GM21367 (cell line): ENCODE measurements at regions not wholly inside any gene's neighbourhood (a gene's known extent, or its start where the extent isn't known, plus 50 kb on each side); places are given as distances from the start of the nearest gene placed in this dataset.
"Not testable (repeated sequence)": the region's sequence is repeated elsewhere in the genome, so short reads cannot be mapped to it uniquely, and the experiment has no call there.

Experiments
- ATAC-seq: cut with Tn5 transposase; IDR thresholded peaks from one replicate; pipeline ENCODE4 v1.9.1; 2021; ENCODE audit not compliant: unreplicated experiment

DNA sequence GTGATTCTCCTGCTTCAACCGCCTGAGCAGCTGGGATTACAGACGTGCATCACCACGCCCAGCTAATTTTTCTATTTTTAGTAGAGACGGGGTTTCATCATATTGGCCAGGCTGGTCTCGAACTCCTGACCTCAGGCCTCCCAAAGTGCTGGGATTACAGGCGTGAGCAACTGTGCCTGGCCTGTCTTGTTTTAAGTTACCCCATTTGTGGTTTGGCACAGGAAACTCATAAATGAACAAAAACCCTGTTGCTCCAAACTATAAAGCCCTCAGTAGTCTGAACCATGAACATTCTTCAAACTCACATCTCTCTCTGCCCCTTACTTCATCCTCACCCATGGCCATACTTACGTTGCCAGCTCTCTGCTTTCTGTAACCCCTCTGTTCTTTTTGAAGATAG, 61.7 kb downstream of the RHOU start:
- ATAC-seq = not testable (repeated sequence)

DNA sequence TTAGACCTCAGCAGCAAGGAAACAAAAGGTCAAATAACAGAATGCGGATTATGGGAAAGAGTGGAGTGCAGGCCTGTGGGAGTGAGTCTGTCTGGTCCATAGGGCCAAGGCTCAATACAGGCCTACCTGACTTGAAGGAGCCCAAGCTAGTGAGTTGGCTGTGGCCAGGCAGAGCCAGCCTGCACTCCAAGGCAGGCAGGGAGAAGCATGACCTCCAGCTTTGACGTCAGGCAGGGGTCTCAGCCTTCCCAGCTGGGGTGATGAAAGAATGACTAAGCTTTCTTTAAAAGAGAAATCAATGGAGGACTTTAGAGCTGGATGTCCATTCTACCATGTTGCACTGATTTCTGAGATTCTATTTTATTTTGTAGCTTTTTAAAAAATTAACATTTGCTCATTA, 62.8 kb downstream of the RHOU start:
- ATAC-seq = no peak

DNA sequence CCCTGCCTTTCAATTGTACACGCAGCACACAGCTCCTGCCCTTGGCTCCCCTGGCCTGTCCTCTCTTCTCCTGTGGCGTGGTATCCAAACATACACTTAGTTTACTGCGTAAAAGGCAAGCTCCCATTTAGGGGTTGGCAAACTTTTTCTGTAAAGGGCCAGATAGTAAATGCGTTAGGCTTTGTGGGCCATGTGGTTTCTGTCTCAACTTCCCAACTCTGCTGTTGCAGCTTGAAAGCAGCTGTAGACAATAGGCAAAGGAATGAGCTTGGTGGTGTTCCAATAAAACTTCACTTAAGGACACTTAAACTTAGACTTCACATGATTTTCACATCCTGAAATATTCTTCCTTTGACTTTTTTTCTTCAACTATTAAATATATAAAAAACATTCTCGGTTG, 63.3 kb downstream of the RHOU start:
- ATAC-seq = no peak

DNA sequence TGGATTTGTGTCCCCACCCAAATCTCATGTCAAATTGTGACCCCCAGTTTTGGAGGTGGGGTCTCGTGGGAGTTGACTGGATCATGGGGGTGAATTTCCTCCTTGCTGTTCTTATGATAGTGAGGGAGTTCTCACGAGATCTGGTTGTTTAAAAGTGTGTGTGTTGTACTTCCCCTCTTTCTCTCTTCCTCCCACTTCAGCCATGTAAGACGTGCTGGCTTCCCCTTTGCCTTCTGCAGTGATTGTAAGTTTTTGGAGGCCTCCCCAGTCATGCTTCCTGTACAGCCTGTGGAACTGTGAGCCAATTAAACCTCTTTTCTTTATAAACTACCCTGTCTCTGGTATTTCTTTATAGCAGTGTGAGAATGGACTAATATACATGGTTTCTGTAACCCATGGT, 64.6 kb downstream of the RHOU start:
- no peak for ATAC-seq

DNA sequence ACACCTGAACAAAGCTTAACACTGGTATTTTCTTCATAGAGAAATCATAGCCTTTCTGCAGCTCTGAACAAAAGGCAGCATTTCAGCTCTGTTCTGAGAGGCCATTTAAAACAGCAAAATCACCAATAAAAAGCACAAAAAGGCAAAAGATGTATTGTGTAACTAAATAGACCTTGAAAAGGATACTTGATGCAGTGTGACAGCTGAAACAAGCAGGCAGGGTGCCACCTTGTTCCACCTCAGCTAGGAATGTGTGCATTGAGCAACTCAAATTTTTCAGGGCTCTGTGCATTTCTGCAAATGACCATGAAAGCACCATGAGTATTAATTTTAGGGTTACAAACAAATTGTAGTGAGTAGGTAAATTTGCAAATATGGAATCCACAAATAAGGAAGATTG, 65.8 kb downstream of the RHOU start:
- ATAC-seq = no peak

DNA sequence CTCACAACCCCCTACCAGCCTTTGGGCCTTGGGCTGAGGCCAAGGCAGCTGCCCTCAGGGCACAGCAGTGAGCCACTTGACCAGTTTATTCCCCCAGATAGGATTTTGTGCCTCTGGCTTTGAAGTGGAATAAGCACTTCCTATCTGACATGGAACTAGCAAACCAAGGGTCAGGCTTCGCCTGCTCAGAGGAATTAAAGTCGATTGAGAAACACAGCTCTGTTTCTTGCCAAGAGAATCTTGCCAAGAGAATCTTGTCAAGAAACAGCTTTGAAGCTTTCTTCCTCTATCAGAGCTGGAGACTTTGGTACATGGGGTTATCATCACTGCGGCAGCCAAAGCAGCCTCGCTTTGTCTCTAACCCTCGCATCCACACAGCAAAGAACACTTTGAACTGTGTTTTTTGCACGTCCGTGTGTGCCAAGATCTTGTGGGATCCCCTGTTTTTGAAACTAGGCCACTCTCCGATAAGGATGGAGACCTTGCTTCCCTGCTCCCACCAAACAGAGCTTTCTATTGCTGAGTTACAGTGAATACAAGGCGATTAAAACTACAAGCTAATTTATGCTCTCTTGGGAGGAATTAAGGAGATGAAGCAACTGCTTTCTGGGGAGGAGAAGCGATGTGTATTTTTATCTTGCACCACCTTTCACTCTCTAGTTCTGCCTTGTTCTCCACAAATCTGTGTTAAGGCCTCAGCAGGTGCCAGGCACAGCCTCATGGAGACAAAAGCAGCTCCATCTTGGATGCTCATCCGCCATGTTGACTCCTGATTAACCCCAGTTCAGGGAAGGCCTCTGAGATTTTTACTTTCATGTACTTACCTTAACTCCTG, 67.3 kb downstream of the RHOU start:
- no peak for ATAC-seq

DNA sequence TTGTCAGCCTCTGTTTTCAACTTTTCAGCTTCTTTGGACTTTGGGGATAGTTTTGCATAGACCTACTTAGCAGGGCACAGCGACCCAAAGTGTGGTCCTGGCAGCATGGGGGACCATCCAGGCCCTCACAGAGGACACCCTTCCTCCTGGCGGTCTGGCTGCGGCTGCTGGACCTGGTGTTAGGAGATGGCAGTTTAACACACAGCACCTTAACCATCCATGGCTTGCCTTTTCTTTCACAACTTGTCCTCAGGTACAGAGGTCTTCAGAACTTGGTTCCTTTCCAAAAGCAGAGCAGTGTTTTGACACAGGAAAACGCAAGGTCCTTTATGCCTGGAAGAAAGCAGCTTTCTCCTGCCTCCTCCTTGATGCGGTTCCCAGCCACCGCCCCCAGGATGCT, 68.1 kb downstream of the RHOU start:
- no peak for ATAC-seq

DNA sequence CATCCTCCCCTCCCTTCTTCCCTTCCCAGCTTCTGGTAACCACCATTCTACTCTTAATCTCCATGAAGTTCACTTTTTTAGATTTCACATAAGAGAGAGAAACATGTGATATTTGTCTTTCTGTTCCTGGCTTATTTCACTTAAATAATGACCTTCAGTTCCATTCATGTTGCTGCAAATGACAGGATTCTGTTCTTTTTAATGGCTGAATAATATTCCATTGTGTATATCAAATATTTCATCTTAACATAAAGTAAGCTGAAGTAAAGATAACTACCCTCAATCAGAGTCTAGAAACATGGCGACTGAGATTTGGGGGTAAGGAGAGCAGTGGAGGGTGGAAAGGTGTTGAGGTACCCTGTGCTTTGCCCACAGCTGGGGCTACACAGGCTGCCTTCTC, 68.9 kb downstream of the RHOU start:
- no peak for ATAC-seq

DNA sequence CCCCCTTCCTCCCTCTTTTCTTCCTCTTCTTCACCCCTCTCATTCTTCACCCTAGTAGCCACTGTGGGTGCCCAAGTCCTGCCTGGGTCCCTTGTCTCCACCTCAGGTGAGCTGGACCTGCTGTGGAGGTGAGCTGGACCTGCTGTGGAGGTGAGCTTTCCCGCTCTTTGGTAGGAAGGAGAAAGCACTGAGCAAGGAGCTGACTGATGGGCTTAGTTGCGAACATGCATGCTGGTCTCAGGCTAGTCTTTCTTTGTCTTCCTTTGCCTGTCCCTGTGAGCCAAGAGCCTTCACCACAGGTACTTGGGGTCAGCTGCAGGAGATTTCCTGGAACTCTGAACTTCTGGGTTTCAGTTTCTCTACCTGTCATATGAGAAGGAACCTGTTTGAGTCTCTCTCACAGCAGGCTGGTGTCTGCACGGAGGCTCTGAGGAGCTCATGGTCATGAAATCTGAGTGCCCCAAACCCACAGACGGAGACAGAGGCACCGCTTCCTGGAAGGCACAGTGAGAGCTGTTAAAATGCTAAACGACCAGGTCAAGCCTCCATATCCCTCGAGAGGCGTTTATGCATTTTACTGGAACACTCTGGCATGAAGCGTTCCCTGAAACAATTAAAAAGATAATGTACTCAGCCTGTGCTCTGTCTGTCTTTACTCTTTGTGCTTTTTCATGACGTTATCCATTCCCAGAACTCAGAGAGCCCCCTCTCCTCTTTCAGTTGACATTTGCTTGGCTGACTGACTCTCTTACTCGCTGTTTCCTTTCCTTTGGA, 69.5 kb downstream of the RHOU start:
- no peak for ATAC-seq

DNA sequence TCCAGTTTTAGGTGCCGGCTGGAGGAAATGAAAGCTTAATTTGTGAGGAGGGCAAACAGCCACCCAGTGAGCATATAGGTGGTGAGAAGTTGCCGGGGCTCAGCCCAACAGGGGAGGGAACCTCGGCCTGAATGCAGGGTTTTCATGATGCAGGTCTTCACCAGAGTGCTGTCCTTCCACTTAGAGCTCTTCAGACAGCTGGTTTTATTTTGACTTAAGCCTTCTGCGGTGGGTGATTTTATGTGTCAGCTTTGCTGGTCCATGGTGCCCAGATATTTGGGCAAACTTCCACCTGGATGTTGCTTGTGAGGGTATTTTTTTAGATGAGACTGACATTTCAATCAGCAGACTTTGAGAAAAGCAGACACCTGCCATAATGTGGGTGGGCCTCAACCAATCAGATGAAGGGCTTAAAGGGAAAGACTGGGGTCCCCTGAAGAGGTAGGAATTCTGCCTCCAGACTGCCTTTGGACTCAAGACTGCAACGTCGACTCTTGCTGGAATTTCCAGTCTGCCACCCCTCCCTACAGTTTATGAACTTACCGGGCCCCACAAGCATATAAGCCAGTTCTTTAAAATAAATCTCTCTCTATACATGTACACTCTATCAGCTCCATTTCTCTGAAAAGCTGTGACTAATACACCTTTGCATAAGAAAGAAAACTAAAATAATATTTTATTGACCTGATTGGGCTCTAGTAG, 72.8 kb downstream of the RHOU start:
- no peak for ATAC-seq

DNA sequence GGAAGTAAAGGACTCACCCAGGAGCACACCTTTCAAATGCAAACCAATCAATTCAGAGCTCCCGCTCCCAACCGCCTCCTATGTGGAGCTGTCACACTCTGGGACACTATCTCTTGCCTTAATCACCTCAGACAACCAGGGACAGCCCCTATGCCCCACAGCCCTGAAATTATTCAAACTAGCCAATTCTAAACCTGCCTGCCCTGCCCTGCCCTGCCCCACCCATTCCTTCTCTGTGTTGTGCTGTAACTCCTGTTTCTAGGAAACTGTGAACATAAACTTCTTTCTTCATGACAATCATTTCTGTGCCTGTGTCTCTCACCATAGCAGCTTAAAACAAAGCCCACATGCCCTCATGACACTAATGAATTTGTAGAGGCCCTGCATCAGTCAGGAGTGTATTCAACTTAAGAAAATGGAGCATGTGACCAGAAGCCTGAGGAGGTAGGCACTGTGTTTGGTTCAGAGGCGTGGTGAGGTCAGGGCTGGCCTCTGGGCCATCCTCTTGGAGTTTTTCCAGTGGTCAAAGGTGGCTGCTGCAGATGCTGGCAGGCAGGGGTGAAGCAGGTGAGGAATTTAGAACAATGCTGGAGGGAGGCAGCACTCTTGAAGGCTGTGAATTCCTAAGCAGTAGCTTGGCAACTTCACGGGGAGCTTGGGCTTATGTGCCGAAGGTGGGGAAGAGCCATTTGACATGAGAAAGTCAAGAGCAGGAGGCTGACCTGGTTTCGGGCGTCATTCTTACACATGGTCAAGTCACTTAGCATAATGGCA, 74.5 kb downstream of the RHOU start:
- ATAC-seq = no peak

DNA sequence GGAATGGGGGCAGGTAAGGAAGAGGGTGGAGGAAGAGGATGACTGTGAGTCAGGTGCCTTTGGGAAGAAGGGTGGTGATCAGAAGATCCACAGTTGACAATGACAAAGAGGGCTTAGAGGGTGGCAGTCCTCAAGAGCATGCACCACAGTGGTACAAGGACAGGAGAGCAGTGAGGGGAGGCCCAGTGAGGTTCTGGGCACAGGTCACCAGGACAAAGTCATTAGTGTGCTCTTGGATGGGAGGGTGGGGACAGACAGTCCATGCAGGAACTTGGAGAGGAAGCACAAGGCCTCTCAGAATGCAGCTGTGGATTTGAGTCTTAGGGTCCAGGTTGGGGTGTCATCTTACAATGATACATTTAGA, 75.1 kb downstream of the RHOU start:
- no peak for ATAC-seq

DNA sequence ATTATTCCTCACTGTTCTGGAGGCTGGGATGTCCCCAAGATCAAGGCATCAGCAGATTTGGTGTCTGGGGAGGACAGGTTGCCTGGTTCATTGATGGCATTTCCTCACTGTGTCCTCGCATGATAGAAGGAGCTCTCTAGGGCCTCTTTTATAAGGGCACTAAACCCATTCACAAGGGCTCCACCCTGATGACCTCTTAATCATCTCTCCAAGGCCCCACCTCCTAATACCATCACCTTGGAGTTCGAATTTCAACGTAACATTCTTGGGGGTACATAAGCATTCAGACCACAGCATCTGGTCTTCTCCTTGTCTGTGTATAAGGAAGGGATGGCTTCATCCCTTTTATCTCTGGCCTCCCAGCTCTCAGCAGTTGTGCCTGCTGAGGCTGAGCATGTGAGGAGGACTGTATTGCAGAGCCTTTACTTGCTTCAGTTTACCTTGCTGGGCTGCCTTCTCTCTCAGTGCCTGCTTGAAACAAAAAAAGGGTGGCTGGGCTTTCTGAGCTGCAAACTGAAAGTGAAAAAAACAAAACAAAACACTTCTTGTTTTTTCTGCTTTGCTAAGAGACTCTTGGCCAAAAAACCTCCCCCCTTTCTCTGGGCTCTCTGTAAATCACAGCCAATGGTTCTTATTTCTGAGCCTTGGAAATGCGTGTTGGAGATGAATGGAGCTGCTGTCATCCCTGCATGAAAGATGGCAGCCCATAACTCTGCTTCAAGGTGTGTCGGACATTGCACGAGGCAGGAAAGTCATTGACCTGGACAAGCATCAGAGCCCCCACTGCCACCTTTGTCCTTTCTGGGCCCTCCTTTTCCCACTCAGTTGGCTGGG, 75.8 kb downstream of the RHOU start:
- ATAC-seq = no peak

DNA sequence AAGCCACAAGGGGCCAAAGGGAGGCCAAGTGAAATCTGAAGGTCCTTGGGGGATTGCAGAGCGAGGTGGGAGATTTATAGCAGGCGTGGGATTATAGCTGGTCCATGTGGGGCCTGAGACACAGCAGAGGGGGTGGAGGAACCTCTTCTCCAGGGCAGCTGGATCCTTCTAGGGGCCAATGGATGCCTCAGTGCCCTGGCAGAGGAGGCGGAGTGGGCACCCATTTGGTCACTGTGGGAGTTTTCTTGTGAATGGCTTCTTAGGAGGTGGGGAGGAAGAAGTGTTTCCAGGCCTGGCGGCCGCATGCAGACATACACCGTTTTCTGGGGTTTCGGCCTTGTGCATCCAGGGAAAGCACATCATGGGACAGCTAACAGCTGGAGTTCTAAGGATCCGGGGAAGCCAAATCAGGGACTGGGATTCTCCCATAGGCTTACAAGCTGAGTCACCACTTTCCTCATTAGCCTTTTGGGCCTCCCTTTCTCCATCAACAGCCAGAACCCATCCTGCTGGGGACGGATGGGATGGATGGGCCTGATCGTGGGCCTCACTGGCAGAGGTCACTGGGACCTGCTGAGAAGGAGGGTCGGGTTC, 76.5 kb downstream of the RHOU start:
- ATAC-seq = no peak

DNA sequence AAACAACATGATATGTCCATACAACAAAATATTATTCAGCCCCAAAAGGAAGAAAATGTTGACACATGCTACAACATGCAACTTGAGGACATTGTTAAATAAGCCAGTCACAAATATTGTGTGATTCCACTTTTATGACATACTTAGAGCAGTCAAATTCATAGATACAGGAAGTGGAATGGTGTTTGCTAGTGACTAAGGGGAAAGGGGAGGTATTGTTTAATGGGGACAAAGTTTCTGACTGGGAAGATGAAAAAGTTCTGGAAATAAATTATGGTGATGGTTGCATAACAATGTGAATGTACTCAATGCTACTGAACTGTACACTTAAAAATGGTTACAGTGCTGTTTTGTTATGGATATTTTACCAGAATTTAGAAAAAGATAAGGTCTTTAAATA, 77.7 kb downstream of the RHOU start:
- ATAC-seq = no peak

DNA sequence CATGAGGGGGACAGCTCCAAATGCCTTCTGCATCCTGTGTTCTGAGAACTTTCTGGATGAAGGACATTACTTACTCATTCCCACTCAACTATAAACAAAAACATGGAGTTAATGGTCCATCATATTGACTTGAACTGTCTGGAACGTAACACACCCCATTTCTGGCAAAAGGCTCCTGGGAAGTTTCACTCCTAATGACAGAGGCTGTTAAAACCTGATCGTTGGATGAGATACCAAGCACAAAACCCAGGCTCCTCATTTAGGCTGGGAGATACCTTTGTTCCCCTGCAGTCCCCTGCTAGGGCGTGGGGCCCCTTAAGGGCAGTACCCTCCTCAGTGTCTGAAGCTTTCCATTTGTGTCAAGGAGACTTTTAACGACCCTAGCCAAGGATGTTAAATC, 78.9 kb downstream of the RHOU start:
- ATAC-seq = no peak

DNA sequence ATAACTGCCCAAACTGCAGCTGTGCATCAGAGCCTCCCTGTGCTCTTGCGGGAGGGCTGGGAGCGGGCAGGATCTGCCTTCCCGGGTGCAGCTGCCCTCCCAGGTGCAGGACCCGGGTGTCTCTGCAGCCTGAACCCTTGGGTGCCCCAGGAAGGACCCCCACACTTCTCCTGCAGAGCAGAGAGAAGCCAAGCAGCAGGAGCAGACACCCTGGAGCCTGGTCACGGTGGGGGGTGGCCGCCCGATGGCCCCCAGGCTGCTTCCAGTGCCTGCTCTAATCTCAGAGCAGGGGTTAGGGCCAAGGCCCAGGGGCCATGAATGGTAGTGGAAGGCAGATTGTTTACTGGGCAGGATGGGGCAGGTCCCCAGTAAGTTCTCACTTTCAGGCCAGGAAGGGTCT, 83.0 kb downstream of the RHOU start:
- ATAC-seq = no peak

DNA sequence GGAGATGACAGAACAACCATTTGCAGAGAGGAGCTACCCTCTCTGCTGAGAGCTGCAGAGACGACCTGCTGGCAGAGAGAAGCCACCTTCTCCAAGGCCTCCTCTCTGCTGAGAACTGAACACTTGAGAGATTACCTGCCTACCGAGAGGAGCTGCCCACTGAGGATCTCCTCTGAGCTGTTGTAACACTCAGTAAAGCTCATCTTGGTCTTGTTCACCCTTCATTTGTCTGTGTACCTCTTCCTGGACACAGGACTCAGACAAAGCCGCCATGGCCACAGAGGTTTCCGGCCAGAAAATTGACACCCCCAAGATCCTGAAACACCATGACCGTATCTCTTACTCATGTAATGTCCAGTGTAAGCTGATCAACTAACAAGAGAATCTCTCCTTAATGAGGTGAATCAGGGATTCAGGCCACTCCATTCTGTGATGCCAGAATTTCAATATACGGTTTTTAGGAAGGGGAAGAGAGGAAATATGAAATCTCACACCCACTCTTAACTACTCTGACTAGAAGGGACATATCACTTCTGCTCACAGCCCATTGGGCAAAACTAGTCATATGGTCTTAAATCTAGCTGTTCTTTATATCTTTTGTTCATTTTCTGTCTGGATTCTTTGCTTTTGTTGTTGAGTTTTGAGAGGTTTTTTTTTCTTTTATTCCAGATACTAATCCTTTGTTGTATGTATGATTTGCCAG, 83.8 kb downstream of the RHOU start:
- ATAC-seq = no peak

DNA sequence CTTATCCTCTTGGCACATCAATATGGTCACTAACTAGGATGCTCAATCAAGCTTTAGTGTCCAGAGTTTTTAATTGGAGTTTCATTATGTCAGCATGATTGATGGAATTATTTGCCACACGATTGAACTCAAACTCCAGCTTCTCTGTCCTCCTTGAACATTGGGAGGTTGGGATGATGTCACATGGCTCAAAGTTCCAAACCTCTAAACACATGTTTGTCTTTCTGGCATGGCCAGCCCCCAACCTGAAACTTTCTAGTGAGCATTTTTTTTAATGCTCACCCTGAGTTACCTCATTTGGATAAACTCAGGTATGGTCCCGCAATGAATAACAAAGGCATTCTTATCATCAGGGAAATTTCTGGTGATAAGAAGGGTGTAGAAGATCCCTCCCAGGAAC, 86.0 kb downstream of the RHOU start:
- no peak for ATAC-seq
